Fibroblast of pulmonary artery (primary cell): ENCODE measurements at regions not wholly inside any gene's neighbourhood (a gene's known extent, or its start where the extent isn't known, plus 50 kb on each side); places are given as distances from the start of the nearest gene placed in this dataset.
A peak's percentile ranks its signal among the peaks of the same experiment; 100 is the strongest.
"Not testable (repeated sequence)": the region's sequence is repeated elsewhere in the genome, so short reads cannot be mapped to it uniquely, and the experiment has no call there.

Source experiments
- DNase-seq: peaks from one replicate; pipeline ENCODE4 v3.0.0-alpha.2; 2010; ENCODE audit warnings: low read depth
- H3K4me3 ChIP-seq: replicated peaks from 2 replicates; pipeline ENCODE4 v1.5.1; 2011; ENCODE audit warnings: low read depth, mild to moderate bottlenecking, control low read depth, low read length, moderate library complexity
- CTCF ChIP-seq: IDR thresholded peaks from 2 replicates; pipeline ENCODE4 v1.5.1; 2011; ENCODE audit warnings: mild to moderate bottlenecking, control low read depth, low read length, inconsistent platforms; ENCODE audit errors: missing control alignments

DNA sequence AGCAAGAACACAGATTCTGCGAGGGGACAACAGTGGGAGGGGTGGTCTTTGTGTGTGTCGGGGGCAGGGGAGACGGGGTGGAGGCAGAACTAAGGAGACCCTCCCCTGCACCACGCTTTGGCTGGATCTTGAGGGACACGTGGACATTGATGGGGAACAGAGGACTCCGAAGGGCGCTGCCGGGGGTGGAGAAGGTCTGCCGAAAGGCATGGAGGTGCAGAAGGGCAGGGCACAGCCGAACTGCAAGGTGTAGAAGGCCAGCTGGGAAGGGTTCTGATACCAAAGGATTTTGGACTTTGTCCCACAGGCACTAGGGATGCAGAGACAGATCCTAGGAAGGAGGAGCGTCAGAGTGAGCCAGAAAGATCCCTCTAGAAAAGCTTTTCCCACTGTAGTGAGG lies 107.7 kb upstream of the SYT13 start:
- no peak for DNase-seq
- H3K4me3 ChIP-seq: no peak overlapping the region
- TF ChIP-seq CTCF: no peak

DNA sequence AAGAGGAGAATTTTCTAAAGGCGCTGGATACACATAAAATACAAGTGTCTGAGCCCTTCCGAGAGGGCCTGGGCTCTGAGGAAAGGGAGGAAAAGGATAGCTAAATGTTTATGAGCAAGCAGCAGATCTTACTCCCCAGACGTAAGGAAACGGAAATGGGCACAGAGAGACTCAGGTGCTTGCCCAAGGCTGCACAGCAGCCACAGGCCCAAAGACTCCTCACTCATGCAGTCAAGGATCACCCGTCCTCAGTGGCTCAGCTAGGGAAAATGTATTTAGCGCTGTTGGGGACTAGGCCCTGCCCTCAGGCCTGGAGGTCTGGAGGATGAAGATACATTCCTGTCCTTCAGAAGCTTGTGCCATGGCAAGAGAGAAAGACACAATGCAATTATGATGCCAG lies 107.2 kb upstream of the SYT13 start:
- DNase-seq: no peak
- no peak overlapping the region for H3K4me3 ChIP-seq
- TF ChIP-seq CTCF: no peak

DNA sequence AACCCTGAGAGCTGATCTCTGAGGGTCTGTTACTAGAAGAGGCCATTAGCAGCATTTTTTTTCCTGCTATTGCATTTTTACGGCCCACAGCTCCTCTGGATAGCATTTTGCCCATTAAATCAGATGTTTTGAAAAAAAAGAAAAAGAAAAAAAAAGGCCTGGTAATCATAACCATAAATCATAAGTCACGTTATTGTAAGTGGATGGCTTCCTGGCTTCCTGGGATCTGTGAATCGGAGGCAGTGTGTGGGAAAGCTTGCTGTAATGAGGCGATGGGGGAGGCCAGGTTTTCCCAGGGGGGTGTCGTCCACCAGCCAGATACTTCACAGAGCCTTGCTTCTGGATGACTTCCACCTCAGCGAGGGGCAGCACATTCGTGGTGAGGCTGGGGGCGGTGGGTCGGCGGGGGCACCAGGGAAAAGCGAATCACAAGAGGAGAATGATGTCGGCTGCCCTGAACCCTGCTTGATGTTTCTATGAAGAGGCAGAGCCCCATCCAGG lies 106.5 kb upstream of the SYT13 start:
- no peak overlapping the region for H3K4me3 ChIP-seq
- DNase-seq: no peak
- TF ChIP-seq CTCF: no peak

- H3K4me3 ChIP-seq: no peak overlapping the region
- DNase-seq: no peak
- TF ChIP-seq CTCF: no peak
Measured at GRCh38 chr11:45392154-45392553, 106.0 kb upstream of the SYT13 start.

DNA sequence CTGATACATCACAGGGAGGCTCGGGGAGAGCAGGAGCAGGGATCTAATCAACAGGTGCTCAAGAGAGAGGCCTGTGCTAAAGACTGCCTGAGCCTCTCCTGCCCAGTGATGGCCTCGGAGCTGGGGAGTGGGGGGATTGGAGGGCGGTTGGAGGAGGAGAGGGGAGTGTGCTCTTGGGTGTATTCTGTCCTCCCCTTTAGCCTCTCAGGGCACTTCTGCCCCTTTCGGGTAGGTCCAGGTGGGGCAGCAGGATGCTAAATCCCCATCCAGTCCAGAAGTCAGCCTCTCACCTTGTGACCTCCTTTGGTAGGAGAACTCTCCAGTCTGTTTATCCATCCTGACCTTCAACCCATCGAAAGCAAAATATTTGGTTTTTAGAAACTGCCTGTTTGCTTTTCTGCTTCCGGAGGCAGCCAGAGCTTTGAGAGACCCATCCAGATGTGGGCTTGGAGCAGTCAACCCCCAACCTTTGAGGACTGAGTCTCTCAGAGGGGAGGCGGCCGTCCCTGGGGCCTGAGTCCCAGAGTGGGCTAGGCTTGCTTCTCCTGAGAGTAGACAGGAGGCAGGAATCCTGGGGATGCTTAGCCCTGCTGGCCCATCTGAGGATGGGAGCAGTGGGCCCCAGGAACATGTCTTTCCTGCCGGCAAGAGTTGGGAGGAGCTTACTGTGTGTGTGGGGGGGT lies 105.2 kb upstream of the SYT13 start:
- no peak overlapping the region for H3K4me3 ChIP-seq
- TF ChIP-seq CTCF: no peak
- DNase-seq: no peak

- DNase-seq: no peak
- H3K4me3 ChIP-seq: no peak overlapping the region
- TF ChIP-seq CTCF: no peak
Measured at GRCh38 chr11:45390407-45390806, 104.3 kb upstream of the SYT13 start.

- no peak for TF ChIP-seq CTCF
- peak; percentile 24 for DNase-seq
Measured at GRCh38 chr11:45388472-45388871, 102.3 kb upstream of the SYT13 start.

GRCh38 chr11:45387885-45388284 lies 101.7 kb upstream of the SYT13 start:
- not testable (repeated sequence) for DNase-seq, H3K4me3 ChIP-seq

More at GRCh38 chr11:45388472-45388871, 102.3 kb upstream of the SYT13 start:
- H3K4me3 ChIP-seq: no peak overlapping the region
